Stimulated activated CD8-positive, alpha-beta memory T cell treated with anti-CD3 and anti-CD28 coated beads, Interleukin-7, amount 100 ng/mL, for 48 hours (primary cell): ENCODE measurements at regions not wholly inside any gene's neighbourhood (a gene's known extent, or its start where the extent isn't known, plus 50 kb on each side); places are given as distances from the start of the nearest gene placed in this dataset.

ENCODE experiments used
- DNase-seq, 2 donors: peaks; one replicate each; pipeline ENCODE4 v3.0.0-alpha.2; 2020; ENCODE audit warnings: low read depth in 1 of 2; ENCODE audit errors: extremely low read depth in 1 of 2

DNA sequence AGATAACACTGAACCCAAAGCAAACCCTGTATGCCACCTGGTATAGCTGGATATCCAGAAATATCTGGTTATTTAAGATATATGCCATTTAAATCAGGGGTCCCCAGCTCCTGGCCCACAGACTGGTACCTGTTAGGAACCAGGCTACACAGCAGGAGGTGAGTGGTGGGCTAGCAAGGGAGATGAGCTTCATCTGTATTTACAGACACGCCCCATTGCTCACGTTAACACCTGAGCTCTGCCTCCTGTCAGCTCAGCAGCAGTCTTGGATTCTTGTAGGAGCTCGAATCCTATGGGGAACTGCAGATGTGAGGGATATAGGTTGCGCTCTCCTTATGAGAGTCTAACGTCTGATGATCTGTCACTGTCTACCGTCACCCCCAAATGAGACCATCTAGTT lies 646.6 kb downstream of the TLE4 start:
- DNase-seq: no peak

DNA sequence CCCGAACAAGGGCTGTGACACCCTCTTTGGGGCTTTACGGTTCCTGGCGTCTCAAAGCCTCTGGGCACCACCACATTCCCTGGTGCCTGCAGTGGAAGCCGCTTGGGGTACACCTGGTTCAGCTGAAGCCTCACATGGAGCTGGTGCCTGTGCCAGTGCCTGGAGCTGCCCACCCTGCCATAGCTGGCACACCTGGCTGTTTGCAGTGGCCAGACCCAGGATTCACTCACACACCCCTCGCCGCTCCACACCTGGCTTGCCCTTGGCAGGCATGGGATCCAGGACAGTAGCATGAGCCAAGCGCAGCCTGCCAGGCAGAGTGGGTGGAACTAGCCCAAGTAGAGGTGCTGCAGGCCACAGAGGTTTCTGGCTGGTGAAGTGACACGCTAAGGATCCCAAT lies 641.8 kb downstream of the TLE4 start:
- DNase-seq: no peak

DNA sequence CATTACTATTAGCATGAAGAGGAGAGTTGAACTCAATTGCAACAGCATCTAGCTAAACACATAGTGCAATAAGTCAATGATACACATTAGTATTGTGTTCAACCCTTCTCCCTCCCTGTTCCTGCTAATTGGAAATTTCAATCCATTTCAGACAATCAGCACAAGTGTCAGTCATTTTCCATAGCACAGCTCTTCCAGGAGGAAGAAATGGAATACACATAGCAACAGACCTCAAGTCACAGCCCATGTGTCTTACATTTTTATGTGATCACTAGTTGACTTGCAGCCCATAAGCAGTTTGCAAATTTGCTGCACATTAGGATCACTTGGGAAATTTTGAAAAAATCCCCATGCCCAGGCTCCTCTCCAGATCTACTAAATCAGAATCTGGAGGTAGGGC lies 636.9 kb downstream of the TLE4 start:
- no peak for DNase-seq

DNA sequence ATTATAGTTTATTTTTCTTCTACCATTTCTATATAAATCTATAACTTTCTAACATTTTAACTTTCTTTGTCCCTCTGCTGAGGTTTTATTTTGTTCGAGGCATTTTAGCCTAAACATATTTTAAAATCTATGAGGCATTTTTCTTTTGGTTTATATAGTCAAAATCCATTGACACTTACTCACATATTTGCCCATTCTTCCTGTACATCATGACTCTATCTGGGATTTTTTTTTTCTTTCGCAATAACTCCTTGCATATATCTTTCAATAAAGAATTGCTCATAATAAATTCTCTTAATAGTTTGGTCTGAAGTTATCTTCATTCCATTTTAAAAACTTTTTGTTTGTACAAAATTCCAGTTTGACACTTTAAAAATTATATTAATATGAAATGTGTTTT lies 632.3 kb downstream of the TLE4 start:
- no peak for DNase-seq

DNA sequence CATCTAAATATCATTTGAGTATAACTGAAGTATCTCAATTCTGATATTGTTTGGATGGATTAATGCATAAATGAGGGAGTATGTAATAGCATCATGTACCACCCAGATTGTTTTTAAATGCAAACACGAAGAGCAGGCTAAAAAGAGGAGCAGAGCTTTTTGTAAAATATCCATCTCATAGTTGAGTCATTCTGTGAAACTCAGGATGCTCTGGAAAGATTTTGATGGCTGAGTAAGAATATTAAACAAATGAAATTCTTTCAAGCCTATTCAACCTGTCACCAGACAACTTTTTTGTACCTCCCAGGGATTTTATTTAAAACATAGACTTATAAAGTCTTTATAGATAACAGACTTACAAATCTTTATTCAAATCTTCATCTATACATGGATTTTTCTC lies 625.9 kb downstream of the TLE4 start:
- DNase-seq: no peak

DNA sequence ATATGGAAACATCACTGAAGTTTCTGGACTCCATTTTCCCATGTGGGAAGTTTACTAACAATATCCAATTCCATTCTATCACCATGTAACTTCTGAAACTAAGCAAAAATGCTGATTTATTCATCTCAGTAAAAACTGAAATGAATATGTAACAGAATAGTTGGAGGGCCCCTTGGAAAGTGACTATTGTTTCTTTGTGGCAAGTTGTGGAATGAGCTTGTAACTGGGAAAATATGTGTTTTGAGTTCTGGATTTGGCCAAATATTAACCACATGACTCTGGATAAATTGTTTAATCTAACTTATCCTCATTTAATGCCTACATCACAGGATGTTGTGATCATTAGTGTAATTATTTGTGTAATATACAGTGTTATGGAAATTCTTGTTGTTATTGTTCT lies 619.3 kb downstream of the TLE4 start:
- no peak for DNase-seq

DNA sequence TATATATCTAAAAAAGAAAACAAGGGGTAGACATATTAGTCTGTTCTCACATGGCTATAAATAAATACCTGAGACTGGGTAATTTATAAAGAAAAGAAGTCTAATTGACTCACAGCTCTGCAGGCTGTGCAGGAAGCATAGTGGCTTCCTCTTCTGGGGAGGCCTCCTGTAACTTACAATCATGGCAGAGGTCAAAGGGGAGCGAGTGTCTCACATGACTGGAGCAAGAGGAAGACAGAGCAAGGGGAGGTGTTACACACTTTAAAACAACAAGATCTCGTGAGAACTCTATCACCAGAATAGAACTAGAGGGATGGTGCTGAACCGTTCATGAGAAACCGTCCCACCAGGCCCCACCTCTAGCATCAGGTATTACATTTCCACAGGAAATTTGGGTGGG lies 616.8 kb downstream of the TLE4 start:
- DNase-seq: no peak

DNA sequence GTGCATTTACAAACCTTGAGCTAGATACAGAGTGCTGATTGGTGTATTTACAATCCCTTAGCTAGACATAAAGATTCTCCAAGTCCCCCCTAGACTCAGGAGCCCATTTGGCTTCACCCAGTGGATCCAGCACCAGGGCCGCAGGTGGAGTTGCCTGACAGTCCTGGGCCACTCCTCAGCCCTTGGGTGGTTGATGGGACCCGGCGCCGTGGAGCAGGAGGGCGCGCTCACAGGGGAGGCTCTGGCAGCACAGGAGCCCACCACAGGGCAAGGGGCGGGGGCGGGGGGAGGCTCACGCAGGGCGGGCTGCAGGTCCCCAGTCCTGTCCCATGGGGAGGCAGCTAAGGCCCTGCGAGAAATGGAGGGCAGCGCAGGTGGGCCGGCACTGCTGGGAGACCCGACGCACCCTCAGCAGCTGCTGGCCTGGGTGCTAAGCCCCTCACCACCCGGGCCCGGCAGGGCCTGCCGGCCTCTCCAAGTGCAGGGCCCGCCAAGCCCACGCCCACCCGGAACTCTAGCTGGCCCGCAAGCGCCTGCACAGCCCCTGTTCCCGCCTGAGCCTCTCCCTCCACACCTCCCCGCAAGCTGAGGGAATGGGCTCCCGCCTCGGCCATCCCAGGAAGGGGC lies 613.5 kb downstream of the TLE4 start:
- DNase-seq: no peak

DNA sequence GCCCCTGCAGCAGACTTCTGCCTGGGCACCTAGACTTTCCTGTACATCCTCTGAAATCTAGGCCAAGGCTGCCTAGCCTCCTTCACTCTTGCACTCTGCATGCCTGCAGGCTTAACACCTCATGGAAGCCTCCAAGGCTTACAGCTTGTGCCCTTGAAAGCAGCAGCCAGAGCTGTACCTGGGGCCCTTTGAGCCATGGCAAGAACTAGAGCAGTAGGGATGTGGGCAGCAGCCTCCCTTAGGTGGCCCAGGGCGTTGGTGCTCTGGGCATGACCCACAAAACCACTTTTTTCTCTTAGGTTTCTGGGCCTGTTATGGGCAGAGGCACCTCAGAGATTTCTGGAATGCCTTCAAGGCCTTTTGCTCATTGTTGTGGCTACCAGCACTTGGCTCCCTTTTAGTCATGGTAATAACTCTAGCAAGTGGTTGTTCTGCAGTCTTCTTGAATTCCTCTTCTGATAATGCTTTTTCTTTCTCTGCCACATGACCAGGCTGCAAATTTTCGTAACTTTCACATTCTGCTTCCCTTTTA lies 606.2 kb downstream of the TLE4 start:
- DNase-seq: no peak

DNA sequence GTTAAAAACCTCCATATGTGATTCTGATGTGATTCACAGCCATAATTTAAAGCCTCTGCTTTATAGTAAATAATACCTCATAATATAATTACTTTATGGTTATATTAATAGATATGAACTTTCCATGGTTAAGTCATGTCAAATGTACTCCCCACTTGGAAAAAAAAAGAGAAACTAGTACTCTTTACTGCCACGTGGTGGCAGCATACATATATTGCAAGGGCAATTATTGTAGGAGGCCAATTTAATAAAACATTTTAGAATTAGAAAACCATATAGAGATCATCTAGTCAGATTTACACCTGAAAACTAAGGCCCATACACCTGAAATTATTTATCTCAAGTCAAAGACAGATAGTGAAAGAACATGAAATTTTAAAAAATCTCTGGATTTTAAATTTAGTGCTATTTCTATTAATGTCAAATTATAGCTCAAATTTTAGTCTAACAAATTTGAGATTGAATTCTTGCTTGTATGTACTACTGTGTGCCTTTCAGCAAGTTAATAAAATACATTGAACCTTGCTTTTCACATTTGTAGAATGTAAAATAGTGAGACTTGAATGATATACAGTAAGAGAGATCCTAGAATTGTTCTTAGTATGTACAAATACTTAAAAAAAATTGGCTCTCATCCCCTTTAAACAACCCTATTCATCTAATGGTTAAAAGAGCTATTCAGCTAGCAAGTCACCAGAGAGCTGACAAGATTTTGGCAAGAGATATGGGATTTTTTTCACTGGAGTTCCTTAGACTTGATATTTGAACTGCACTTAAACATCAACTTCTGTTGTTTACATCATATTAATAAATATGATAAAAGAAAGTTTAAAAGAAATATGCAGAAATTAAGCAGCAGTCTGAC lies 603.8 kb downstream of the TLE4 start:
- no peak for DNase-seq

DNA sequence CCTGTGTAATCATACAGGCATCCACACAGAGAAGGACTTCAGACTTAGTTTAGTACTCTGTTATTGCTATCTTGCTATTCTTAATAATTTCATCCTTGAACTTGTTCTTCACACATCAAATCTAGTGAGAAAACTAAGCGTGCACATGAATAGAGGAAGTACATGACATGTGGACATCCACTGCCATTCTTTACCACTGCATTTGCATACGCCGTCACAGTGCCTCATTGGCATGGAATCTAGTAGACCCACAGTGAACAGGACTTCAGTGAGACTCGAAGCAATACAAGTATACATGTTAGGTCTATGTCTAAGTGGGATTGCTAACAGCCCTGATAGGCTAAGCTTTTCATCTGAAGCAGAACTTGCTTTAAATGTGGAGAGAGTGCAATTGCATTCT lies 592.1 kb downstream of the TLE4 start:
- DNase-seq: no peak

DNA sequence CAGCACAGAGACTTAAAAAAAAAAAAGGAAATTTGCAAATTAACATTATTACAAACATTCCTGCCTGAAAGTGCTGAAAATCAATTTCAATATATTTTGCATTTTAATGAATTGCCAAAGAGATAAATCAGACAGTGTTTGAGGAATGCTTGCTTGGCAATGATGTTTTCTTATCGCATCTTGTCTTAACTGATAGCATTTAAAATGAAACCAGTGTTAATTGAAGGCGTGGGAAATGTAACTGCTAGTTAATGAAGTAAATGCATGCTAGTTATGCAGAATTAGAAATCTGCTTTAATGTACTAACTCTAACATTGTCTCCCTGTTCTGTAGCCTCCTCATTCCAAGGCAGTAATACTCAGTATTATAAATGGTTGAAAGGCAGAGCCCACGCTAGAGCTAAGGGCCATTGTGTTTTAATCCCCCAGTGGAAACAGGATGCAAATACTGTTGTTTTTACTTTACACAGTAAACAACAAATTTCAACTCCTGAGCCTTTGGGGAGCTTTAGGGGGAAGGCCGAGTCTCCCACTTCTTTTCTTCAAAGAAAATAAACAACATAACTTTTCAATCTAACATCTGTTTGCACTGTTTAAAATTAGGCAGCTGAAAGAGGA lies 586.9 kb downstream of the TLE4 start:
- no peak for DNase-seq

DNA sequence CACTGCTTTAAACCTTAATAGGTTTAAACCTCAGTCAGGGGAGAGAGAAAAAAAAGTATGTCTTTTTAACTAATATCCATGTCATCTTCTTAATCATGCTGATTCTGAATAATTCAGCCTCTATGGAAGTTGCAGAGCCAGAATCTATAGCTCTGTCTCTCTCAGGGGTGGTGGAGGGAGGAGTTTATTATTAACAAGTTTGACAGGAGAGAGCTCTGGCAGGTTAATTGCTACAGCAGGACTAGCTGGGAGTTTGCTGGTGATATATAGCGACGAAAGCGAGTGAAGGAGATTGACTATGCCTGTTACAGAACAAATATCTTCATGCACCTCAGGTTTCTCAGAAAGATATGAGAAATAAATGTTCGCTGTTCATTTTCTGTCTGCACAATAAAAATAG lies 586.4 kb downstream of the TLE4 start:
- no peak for DNase-seq

DNA sequence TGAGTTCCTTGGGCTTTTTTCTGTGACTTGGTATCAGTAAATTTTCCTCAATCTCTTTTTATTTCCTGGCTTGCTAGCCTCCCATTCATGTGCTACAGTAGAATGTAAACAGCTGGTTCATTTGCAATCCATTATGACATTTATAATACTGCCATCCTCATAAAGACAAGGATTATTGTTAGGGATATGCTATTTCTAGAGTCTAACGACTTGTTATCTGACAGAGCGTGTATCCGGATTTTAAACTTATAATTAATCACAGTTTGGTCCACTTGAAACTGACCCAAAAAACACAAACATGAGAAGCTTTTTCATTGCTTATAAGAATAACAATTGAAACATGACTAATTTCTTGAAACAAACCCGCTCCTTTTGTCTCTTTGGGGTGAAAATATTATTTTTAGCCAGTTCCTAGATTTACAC lies 585.8 kb downstream of the TLE4 start:
- no peak for DNase-seq

DNA sequence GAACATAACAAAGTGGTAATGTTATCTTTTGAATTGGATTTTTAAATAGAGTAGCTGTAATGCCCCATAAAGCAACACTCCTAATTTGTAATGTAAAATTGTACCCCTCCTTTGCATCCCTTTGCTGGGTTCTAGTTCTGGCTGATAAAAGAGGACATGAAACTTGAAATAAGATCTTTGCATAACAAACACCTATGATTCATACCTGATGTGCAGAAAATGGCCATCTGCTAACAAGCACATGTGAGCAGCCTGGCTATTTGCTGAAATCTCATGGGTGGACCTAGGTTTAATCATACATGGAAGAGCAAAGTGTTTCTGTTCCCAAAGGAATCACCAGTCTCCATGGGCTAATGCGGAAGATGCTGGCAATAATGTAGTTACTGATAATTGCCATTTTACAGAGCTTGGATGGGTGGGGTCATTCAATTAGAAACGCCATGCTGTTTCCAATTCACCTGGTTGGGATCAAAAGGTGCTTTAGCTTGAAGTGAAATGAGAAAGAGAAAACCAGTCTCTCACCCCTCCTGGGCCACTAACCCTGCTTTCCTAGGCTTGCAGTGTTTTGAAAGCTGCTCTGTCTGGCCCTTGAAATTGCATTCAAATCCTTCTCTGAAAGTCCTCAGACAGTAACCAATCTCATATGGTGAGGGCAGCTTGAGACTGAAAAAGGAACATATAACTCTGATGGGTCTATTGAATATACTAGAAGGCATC lies 585.1 kb downstream of the TLE4 start:
- DNase-seq: no peak

DNA sequence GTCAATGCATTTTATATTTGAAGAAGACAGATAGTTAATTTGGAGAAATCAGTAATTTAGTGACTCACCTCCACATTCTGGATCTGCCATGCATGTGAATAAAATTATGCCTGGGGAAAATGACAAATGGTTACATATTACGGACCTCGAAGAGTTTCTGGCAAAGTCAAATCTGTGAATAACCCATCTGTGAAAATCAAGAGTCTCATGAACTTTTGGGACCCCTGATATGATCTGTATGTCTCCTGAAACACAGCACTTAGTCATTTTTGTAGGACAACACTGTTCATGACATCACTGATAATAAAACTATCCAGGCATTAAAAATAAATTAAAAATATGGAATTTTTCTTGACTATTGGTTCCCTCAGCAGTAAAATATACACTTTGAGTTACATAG lies 584.5 kb downstream of the TLE4 start:
- no peak for DNase-seq

DNA sequence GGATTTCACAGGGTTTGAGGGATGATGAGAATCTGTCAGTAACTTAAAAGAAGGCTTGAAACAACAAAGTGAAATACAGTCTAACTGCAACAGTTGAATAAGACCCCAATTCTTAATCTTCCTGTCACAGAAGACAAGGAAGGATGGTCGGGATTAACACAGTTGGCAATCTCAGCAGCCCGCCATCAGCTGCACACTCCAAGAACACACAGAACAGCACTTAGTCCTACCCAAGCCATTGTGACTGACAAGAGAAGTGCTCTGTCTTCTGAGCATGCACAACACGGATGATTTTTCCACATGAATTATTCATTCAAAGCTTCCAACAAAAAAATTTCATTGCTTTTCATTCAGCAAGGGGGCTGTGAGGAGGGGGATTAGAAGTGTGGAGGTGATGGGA lies 576.1 kb downstream of the TLE4 start:
- DNase-seq: no peak

DNA sequence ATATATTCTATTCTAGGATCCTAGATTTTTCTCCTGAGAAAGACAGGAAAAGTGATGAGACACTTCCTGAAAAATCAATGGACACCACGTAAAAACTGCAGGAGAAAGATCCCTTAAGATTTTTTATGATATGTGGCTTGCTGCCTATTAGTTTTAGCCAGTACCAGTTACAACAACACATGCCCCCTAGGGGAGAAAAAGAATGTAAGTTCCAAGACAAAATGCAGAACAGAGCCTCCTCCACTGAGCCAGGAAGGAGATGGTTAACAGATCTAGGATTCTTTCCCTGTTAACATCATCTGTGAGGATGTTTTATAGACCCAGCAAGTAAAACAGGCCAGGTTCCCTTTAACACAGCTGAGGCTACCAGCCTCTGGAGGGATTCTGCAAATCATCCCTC lies 574.7 kb downstream of the TLE4 start:
- no peak for DNase-seq

DNA sequence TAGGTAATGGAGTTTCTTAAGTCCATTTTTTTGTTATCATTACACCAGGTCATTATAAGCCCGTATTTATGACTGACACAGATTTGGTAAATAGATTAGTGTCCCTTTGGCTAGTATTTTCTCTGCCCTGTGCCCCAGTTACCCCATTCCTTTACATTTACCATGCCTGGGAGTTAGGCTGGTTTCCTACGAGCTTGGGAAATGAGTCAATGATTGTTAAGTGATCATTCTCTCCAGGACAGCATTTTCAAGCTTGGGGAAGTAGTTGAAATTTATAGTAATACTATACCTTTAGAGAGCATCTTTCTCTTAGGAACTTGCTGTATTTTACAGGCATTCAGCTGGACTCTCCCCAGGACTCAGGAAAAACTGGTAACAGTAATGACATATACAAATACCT lies 573.1 kb downstream of the TLE4 start:
- DNase-seq: no peak

DNA sequence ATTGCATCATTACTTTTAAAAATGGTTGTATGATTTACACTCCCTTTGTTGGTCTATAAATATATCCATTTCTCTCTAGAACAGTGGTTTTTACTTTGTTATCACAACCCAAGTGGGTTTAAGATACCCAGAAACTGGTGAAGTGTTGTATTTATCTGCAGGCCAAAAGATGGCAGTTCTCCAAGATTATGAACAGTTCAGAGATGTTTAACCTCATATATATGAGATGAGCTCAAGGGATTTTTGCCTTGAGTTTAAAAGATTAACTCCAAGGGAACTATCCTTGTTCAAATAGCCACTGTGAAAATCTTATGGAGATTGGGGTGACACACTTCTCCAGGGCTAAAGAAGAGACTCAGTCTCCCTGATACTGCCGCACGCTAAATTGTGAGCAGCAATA lies 572.6 kb downstream of the TLE4 start:
- no peak for DNase-seq

DNA sequence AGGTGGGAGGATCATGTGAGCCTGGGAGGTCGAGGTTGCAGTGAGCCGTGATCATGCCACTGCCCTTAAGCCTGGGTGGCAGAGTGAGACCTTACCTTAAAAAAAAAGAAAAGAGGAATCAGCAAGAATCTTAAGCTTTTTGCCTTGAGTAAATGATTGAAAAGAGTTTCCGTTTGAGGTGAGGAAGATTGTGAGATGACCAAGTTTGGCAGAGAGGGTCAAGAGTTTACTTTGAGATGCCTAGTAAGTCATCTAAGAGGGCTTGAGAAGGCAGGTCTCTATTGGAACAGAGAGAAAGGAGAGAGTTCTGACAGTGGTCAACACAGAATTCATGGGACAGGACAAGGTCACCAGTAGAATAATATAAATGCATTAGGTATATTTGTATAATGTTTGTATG lies 572.1 kb downstream of the TLE4 start:
- DNase-seq: no peak
